IMR-90 (cell line): ENCODE measurements at regions not wholly inside any gene's neighbourhood (a gene's known extent, or its start where the extent isn't known, plus 50 kb on each side); places are given as distances from the start of the nearest gene placed in this dataset.

ENCODE experiments used
- ATAC-seq: fragments of 200-7000 bp; cut with Tn5 transposase; 2 replicates; pipeline ENCODE4 v1.9.1; 2020; ENCODE audit warnings: low read depth, mild to moderate bottlenecking, moderate library complexity
- BruUV-seq: library from RNA; stranded (reverse); fragments of 400-500 nt; replicated peaks from 2 replicates; lab custom pipeline; 2021; lab: Mats Ljungman, UMichigan
- CTCF ChIA-PET: fragments of 300-600 bp; formaldehyde crosslinking; extraction: SDS; loops from one replicate; lab custom pipeline; 2021; ENCODE audit warnings: antibody characterized with exemption; lab: Yijun Ruan, JAX
- POLR2A ChIA-PET: fragments of 300-600 bp; sonication (Branson Sonifier 250); formaldehyde crosslinking; loops from one replicate; lab custom pipeline; 2022; ENCODE audit warnings: antibody characterized with exemption; ENCODE audit not compliant: unreplicated experiment; lab: Charles Lee
- DNase-seq: peaks from one replicate; pipeline ENCODE4 v3.0.0; 2013
- H2AFZ ChIP-seq: replicated peaks from 2 replicates; pipeline ENCODE3; 2013; ENCODE audit warnings: low read length, mild to moderate bottlenecking; ENCODE audit not compliant: poor library complexity
- H2AK5ac ChIP-seq: 2 replicates; pipeline ENCODE4 v1.6.1; 2013; ENCODE audit warnings: low read depth, low read length, inconsistent platforms
- H2AK9ac ChIP-seq: replicated peaks from 2 replicates; pipeline ENCODE3; 2013; ENCODE audit warnings: mild to moderate bottlenecking, low read depth, low read length, moderate library complexity; ENCODE audit not compliant: poor library complexity
- H2BK120ac ChIP-seq: 2 replicates; pipeline ENCODE4 v1.6.1; 2013; ENCODE audit warnings: low read depth, low read length, inconsistent platforms
- H2BK15ac ChIP-seq: 3 replicates; pipeline ENCODE4 v1.6.1; 2013; ENCODE audit warnings: low read depth, low read length, inconsistent platforms
- H2BK20ac ChIP-seq: 2 replicates; pipeline ENCODE4 v1.6.1; 2013; ENCODE audit warnings: low read depth, mild to moderate bottlenecking, inconsistent platforms, low read length, moderate library complexity
- H2BK5ac ChIP-seq: 2 replicates; pipeline ENCODE4 v1.6.1; 2013; ENCODE audit warnings: mild to moderate bottlenecking, low read depth, low read length, inconsistent platforms; ENCODE audit not compliant: poor library complexity, severe bottlenecking
- H3K14ac ChIP-seq: replicated peaks from 2 replicates; pipeline ENCODE4 v1.6.1; 2013; ENCODE audit warnings: low read depth, low read length, inconsistent platforms
- H3K18ac ChIP-seq: 2 replicates; pipeline ENCODE4 v1.6.1; 2013; ENCODE audit warnings: low read depth, low read length, control low read depth
- H3K23ac ChIP-seq: 2 replicates; pipeline ENCODE4 v1.6.1; 2013; ENCODE audit warnings: low read depth, low read length, inconsistent platforms
- H3K27ac ChIP-seq: 2 replicates; pipeline ENCODE4 v1.5.1; 2013; ENCODE audit warnings: mild to moderate bottlenecking, control low read depth, low read length; ENCODE audit not compliant: insufficient read depth
- H3K27me3 ChIP-seq: 2 replicates; pipeline ENCODE4 v1.6.1; 2013; ENCODE audit warnings: low read length; ENCODE audit not compliant: control insufficient read depth, insufficient read depth
- H3K36me3 ChIP-seq: 2 replicates; pipeline ENCODE4 v1.6.1; 2013; ENCODE audit warnings: low read length, mixed read lengths; ENCODE audit not compliant: control insufficient read depth, insufficient read depth
- H3K4ac ChIP-seq: 2 replicates; pipeline ENCODE4 v1.6.1; 2013; ENCODE audit warnings: low read depth, low read length, inconsistent platforms
- H3K4me1 ChIP-seq: 2 replicates; pipeline ENCODE4 v1.6.1; 2013; ENCODE audit warnings: low read length, mixed read lengths; ENCODE audit not compliant: control insufficient read depth, insufficient read depth
- H3K4me2 ChIP-seq: 2 replicates; pipeline ENCODE4 v1.6.1; 2013; ENCODE audit warnings: low read depth, mild to moderate bottlenecking, control low read depth, low read length, moderate library complexity
- H3K4me3 ChIP-seq: 2 replicates; pipeline ENCODE4 v1.5.1; 2013; ENCODE audit warnings: low read depth, mild to moderate bottlenecking, control low read depth, low read length, moderate library complexity; ENCODE audit not compliant: insufficient read depth
- H3K56ac ChIP-seq: 2 replicates; pipeline ENCODE4 v1.6.1; 2013; ENCODE audit warnings: low read length, inconsistent platforms; ENCODE audit not compliant: insufficient read depth; ENCODE audit errors: extremely low read depth
- H3K79me1 ChIP-seq, 2 experiments: 2 replicates each; pipeline ENCODE4 v1.6.1; 2013; ENCODE audit warnings: low read length in 2 of 2, inconsistent platforms in 1 of 2, low read depth in 1 of 2
- H3K9ac ChIP-seq: 2 replicates; pipeline ENCODE4 v1.6.1; 2013; ENCODE audit warnings: low read depth, low read length, control low read depth
- H3K9me1 ChIP-seq: 2 replicates; pipeline ENCODE4 v1.6.1; 2013; ENCODE audit warnings: low read length, inconsistent platforms; ENCODE audit not compliant: insufficient read depth
- H3K9me3 ChIP-seq: 2 replicates; pipeline ENCODE4 v1.6.1; 2013; ENCODE audit warnings: low read length; ENCODE audit not compliant: control insufficient read depth, insufficient read depth
- H4K20me1 ChIP-seq: 2 replicates; pipeline ENCODE4 v1.6.1; 2013; ENCODE audit warnings: low read length, inconsistent platforms; ENCODE audit not compliant: insufficient read depth
- H4K5ac ChIP-seq: 2 replicates; pipeline ENCODE4 v1.6.1; 2013; ENCODE audit warnings: mild to moderate bottlenecking, low read depth, low read length, control low read depth
- H4K8ac ChIP-seq, 2 experiments: 2 replicates each; pipeline ENCODE4 v1.6.1; 2013; ENCODE audit warnings: low read depth in 2 of 2, low read length in 2 of 2, control low read depth in 1 of 2, inconsistent platforms in 1 of 2
- H4K91ac ChIP-seq: 2 replicates; pipeline ENCODE4 v1.6.1; 2013; ENCODE audit warnings: low read depth, low read length, inconsistent platforms; ENCODE audit not compliant: insufficient read depth
- CEBPB ChIP-seq: IDR thresholded peaks from 2 replicates; pipeline ENCODE4 v1.6.1; 2012; ENCODE audit warnings: low read depth, low read length, improper control_type of control experiment
- ELK1 ChIP-seq: fragments of 150-350 bp; IDR thresholded peaks from 2 replicates; pipeline ENCODE4 v1.6.1; 2016; ENCODE audit warnings: low read depth, mild to moderate bottlenecking, low read length, moderate library complexity, borderline replicate concordance
- POLR2A ChIP-seq: IDR thresholded peaks from 2 replicates; pipeline ENCODE4 v1.6.1; 2012; ENCODE audit warnings: mild to moderate bottlenecking, low read depth, low read length
- RFX5 ChIP-seq: IDR thresholded peaks from 2 replicates; pipeline ENCODE4 v1.8.0; 2012; ENCODE audit warnings: low read depth, mild to moderate bottlenecking, low read length, moderate library complexity
- USF2 ChIP-seq: fragments of 150-350 bp; IDR thresholded peaks from 2 replicates; pipeline ENCODE4 v1.6.1; 2017; ENCODE audit warnings: mild to moderate bottlenecking, antibody characterized with exemption, low read length, low read depth
- WGBS, 2 experiments: methylation state at CpG; one replicate each; pipeline versions ENCODE4 v1.1.5 to v1.1.7; 2013; ENCODE audit warnings: missing lambda C conversion rate in 2 of 2; ENCODE audit not compliant: insufficient read length in 1 of 2; ENCODE audit errors: extremely low coverage in 2 of 2; 5-methylcytosine and 5-hydroxymethylcytosine counted together
- dilution Hi-C: fragments of 300-500 bp; cut with HindIII; formaldehyde crosslinking; loops from one replicate; pipeline ENCODE4 v1.14.3; 2018; ENCODE audit warnings: low sequenced_read_pairs; ENCODE audit not compliant: unreplicated experiment
- in situ Hi-C: fragments of 300-500 bp; cut with MboI; formaldehyde crosslinking; loops from 3 replicates; pipeline ENCODE4 v1.14.3; 2019; ENCODE audit warnings: low sequenced_read_pairs, inconsistent platforms, mixed read lengths
- intact Hi-C: fragments of 100-400 bp; cut with micrococcal nuclease; formaldehyde crosslinking; loops from 2 replicates; pipeline ENCODE4 v1.10.0; 2022
- TF ChIP-seq, protein P1 (sequence below): conservative IDR thresholded peaks from 2 replicates; pipeline ENCODE4 v1.5.1; 2012; ENCODE audit warnings: mild to moderate bottlenecking, low read depth, low read length, improper control_type of control experiment

DNA sequence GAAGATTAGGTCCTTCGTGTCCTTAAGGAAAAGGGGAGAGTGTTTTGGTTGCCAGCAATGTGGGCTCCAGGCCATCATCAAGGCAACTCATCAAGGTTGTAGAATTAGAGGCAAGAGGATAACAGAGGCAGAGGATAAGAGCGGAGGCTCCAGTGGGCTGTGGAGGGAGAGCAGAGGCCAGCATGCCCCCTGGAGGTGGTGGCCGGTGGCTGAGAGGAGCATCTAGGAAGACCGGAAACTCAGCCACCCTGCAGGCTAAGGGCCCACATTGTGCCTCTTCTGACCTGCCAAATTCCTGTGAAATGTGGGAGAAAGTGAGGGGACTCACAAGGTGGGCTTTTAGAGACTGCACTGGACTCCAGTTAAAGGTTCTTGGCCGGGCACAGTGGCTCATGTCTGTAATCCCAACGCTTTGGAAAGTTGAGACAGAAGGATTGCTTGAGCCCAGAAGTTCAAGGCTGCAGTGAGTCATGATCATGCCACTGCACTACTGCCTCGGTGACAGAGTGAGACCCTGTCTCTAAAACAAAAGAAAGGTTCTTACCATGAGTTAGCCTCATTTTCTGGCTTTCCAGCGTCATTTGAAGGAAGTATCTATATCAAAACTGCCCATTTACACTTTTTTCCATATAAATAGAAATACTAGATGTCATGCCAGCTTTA is 62.7 kb upstream of the ADORA2B start:
- Histone ChIP-seq H3K9me1 (0 out of 2 replicates have a peak, but pooled peaks cover 3% of the 10 kb centered on the region), H3K4me2 (no peak overlapping the region), H3K79me1 (no peaks in the 10 kb centered on the region), H3K4ac (no peak overlapping the region), H4K91ac (no peak overlapping the region), H3K14ac (no peak overlapping the region), H3K36me3 (no peaks in the 10 kb centered on the region), H3K9ac (no peak overlapping the region), H2AK9ac (no peak overlapping the region), H2AFZ (no peak overlapping the region), H2AK5ac (no peak overlapping the region), H2BK15ac (no peak overlapping the region), H4K5ac (no peak overlapping the region), H3K9me3 (no peaks in the 10 kb centered on the region), H2BK120ac (no peak overlapping the region), H3K4me3 (no peak overlapping the region), H3K56ac (no peak overlapping the region), H3K27ac (no peak overlapping the region), H2BK5ac (no peak overlapping the region), H3K27me3 (no peaks in the 10 kb centered on the region), H3K23ac (no peak overlapping the region), H4K8ac (no peak overlapping the region), H3K18ac (no peak overlapping the region), H2BK20ac (no peak overlapping the region), H3K4me1 (0 out of 2 replicates have a peak, but pooled peaks cover 3% of the 10 kb centered on the region), H4K20me1 (no peaks in the 10 kb centered on the region)
- in situ Hi-C loops, result no loop called here
- ATAC-seq (no peak), DNase-seq (no peak)
- WGBS, 2 experiments, result 78% methylated on average over 3 of the region's 8 CpGs; no CpG with 5 or more reads in 1 of the 2 experiments
- ChIA-PET POLR2A (no interaction called here), CTCF (no interaction called here)
- dilution Hi-C loops, result no loop called here
- no TSS peak for BruUV-seq
- intact Hi-C loops, result no loop called here
- TF ChIP-seq USF2 (no peak), RFX5 (no peak), POLR2A (no peak), ELK1 (no peak), CEBPB (no peak)
- TF ChIP-seq, protein P1, sequence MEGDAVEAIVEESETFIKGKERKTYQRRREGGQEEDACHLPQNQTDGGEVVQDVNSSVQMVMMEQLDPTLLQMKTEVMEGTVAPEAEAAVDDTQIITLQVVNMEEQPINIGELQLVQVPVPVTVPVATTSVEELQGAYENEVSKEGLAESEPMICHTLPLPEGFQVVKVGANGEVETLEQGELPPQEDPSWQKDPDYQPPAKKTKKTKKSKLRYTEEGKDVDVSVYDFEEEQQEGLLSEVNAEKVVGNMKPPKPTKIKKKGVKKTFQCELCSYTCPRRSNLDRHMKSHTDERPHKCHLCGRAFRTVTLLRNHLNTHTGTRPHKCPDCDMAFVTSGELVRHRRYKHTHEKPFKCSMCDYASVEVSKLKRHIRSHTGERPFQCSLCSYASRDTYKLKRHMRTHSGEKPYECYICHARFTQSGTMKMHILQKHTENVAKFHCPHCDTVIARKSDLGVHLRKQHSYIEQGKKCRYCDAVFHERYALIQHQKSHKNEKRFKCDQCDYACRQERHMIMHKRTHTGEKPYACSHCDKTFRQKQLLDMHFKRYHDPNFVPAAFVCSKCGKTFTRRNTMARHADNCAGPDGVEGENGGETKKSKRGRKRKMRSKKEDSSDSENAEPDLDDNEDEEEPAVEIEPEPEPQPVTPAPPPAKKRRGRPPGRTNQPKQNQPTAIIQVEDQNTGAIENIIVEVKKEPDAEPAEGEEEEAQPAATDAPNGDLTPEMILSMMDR, result no peak
